ENCODE measurements at regions not wholly inside any gene's neighbourhood (a gene's known extent, or its start where the extent isn't known, plus 50 kb on each side); places are given as distances from the start of the nearest gene placed in this dataset.

GRCh38 chr4:126341927-126342326, 1027.2 kb downstream of the FAT4 start:
- no peaks in the 10 kb centered on the region for H3K27me3 ChIP-seq (ENCODE audit: insufficient read depth, poor library complexity, severe bottlenecking)
- no peak for DNase-seq (ENCODE audit: low read depth in 1 of 2, low spot score in 1 of 2)
- no peak overlapping the region for H3K27ac ChIP-seq (replicated peaks)
- no peak for TF ChIP-seq SPI1 (IDR thresholded peaks at IDR 0.05; ENCODE audit: borderline replicate concordance, low read depth)
- no peak for TF ChIP-seq POLR2AphosphoS5 (IDR thresholded peaks at IDR 0.05; ENCODE audit: low read depth)
- TF ChIP-seq, protein P1, sequence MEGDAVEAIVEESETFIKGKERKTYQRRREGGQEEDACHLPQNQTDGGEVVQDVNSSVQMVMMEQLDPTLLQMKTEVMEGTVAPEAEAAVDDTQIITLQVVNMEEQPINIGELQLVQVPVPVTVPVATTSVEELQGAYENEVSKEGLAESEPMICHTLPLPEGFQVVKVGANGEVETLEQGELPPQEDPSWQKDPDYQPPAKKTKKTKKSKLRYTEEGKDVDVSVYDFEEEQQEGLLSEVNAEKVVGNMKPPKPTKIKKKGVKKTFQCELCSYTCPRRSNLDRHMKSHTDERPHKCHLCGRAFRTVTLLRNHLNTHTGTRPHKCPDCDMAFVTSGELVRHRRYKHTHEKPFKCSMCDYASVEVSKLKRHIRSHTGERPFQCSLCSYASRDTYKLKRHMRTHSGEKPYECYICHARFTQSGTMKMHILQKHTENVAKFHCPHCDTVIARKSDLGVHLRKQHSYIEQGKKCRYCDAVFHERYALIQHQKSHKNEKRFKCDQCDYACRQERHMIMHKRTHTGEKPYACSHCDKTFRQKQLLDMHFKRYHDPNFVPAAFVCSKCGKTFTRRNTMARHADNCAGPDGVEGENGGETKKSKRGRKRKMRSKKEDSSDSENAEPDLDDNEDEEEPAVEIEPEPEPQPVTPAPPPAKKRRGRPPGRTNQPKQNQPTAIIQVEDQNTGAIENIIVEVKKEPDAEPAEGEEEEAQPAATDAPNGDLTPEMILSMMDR (IDR thresholded peaks at IDR 0.05; ENCODE audit: insufficient read depth, low read length) = no peak
- TF ChIP-seq GABPA (IDR thresholded peaks at IDR 0.05; ENCODE audit: low read depth) = no peak
- no peak for TF ChIP-seq REST (IDR thresholded peaks at IDR 0.05; ENCODE audit: insufficient replicate concordance, low read depth)
- no peak overlapping the region for H3K4me3 ChIP-seq (replicated peaks; ENCODE audit: insufficient read depth, low read length)

GRCh38 chr4:126344472-126344871, 1029.7 kb downstream of the FAT4 start:
- no peak for DNase-seq (ENCODE audit: low read depth in 1 of 2, low spot score in 1 of 2)
- Histone ChIP-seq H3K4me3 (replicated peaks; ENCODE audit: insufficient read depth, low read length) (no peak overlapping the region), H3K27ac (replicated peaks) (no peak overlapping the region), H3K27me3 (ENCODE audit: insufficient read depth, poor library complexity, severe bottlenecking) (no peaks in the 10 kb centered on the region)
- TF ChIP-seq SPI1 (IDR thresholded peaks at IDR 0.05; ENCODE audit: borderline replicate concordance, low read depth) = no peak
- TF ChIP-seq REST (IDR thresholded peaks at IDR 0.05; ENCODE audit: insufficient replicate concordance, low read depth) = no peak
- TF ChIP-seq POLR2AphosphoS5 (IDR thresholded peaks at IDR 0.05; ENCODE audit: low read depth) = no peak
- TF ChIP-seq, protein P1 (IDR thresholded peaks at IDR 0.05; ENCODE audit: insufficient read depth, low read length) = no peak
- no peak for TF ChIP-seq GABPA (IDR thresholded peaks at IDR 0.05; ENCODE audit: low read depth)

DNA sequence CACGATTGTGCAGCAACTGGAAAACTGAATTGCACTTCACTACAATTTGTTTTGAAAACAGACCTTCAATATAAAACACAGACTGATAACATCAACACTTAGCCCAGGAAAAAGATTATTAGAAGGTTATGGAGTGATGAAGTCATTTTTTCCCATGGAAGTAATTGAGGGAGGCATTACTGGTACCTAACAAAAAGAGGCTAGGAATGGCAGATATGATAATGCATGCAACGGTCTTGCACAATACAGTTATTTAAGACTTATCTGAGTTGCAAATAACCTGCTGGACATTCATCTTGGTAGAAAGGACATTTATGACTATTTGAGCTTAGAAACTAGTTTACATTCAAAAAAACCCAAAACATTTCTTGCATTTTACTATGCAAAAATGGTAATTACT, 1031.9 kb downstream of the FAT4 start:
- no peak for DNase-seq (ENCODE audit: low read depth in 1 of 2, low spot score in 1 of 2)
- no peak for TF ChIP-seq SPI1 (IDR thresholded peaks at IDR 0.05; ENCODE audit: borderline replicate concordance, low read depth)
- TF ChIP-seq POLR2AphosphoS5 (IDR thresholded peaks at IDR 0.05; ENCODE audit: low read depth) = no peak
- TF ChIP-seq GABPA (IDR thresholded peaks at IDR 0.05; ENCODE audit: low read depth) = no peak
- no peak for TF ChIP-seq REST (IDR thresholded peaks at IDR 0.05; ENCODE audit: insufficient replicate concordance, low read depth)
- TF ChIP-seq, protein P1 (IDR thresholded peaks at IDR 0.05; ENCODE audit: insufficient read depth, low read length) = no peak
- Histone ChIP-seq H3K27me3 (ENCODE audit: insufficient read depth, poor library complexity, severe bottlenecking) (no peaks in the 10 kb centered on the region), H3K27ac (replicated peaks) (no peak overlapping the region), H3K4me3 (replicated peaks; ENCODE audit: insufficient read depth, low read length) (no peak overlapping the region)

Measured in HL-60 (cell line).